HEK293 (cell line): ENCODE measurements at regions not wholly inside any gene's neighbourhood (a gene's known extent, or its start where the extent isn't known, plus 50 kb on each side); places are given as distances from the start of the nearest gene placed in this dataset.

Experiments used
- CTCF ChIP-seq: fragments of 450-650 bp; formaldehyde crosslinking; IDR thresholded peaks from 2 replicates; pipeline ENCODE4 v1.5.1; 2016; ENCODE audit warnings: missing biosample characterization, missing genetic modification characterization
- ZNF561 ChIP-seq: fragments of 450-650 bp; IDR thresholded peaks from 2 replicates; pipeline ENCODE4 v1.5.1; 2018; ENCODE audit warnings: missing biosample characterization, missing genetic modification characterization, borderline replicate concordance

- no peak for TF ChIP-seq CTCF
- no peak for TF ChIP-seq ZNF561
Observed at GRCh38 chr5:61949679-61950435, 356.1 kb upstream of the KIF2A start.
